Activated naive CD4-positive, alpha-beta T cell treated with Interleukin-2 at 50 U/mL for 16 hours (primary cell): ENCODE measurements at regions not wholly inside any gene's neighbourhood (a gene's known extent, or its start where the extent isn't known, plus 50 kb on each side); places are given as distances from the start of the nearest gene placed in this dataset.
"Not testable (repeated sequence)": the region's sequence is repeated elsewhere in the genome, so short reads cannot be mapped to it uniquely, and the experiment has no call there.

Experiments used
- DNase-seq: peaks from one replicate; pipeline ENCODE4 v3.0.0-alpha.2; 2020

GRCh38 chr10:64089648-64090047, 568.4 kb downstream of the REEP3 start:
- no peak for DNase-seq

- no peak for DNase-seq
Observed at GRCh38 chr10:64090865-64091264, 569.7 kb downstream of the REEP3 start.

- no peak for DNase-seq
Observed at GRCh38 chr10:64091897-64092296, 570.7 kb downstream of the REEP3 start.

- DNase-seq, result no peak
Observed at GRCh38 chr10:64093304-64093703, 572.1 kb downstream of the REEP3 start.

- no peak for DNase-seq
Observed at GRCh38 chr10:64093946-64094535, 572.8 kb downstream of the REEP3 start.

- DNase-seq, result no peak
Observed at GRCh38 chr10:64096941-64097340, 575.7 kb downstream of the REEP3 start.

- DNase-seq, result no peak
Observed at GRCh38 chr10:64097391-64098122, 576.4 kb downstream of the REEP3 start.

- no peak for DNase-seq
Observed at GRCh38 chr10:64098994-64099393, 577.8 kb downstream of the REEP3 start.

- no peak for DNase-seq
Observed at GRCh38 chr10:64101606-64102263, 580.5 kb downstream of the REEP3 start.

- DNase-seq, result no peak
Observed at GRCh38 chr10:64102264-64102633, 581.0 kb downstream of the REEP3 start.

GRCh38 chr10:64102916-64103315, 581.7 kb downstream of the REEP3 start:
- no peak for DNase-seq

GRCh38 chr10:64103750-64104470, 582.7 kb downstream of the REEP3 start:
- DNase-seq, result no peak

GRCh38 chr10:64109926-64110495, 588.8 kb downstream of the REEP3 start:
- DNase-seq, result no peak

GRCh38 chr10:64112701-64113355, 591.6 kb downstream of the REEP3 start:
- no peak for DNase-seq

GRCh38 chr10:64113375-64113774, 592.2 kb downstream of the REEP3 start:
- no peak for DNase-seq

- no peak for DNase-seq
Observed at GRCh38 chr10:64113792-64114191, 592.6 kb downstream of the REEP3 start.

GRCh38 chr10:64115471-64115870, 594.3 kb downstream of the REEP3 start:
- DNase-seq, result no peak

GRCh38 chr10:64115908-64116643, 594.9 kb downstream of the REEP3 start:
- no peak for DNase-seq

- DNase-seq, result no peak
Observed at GRCh38 chr10:64116707-64117106, 595.5 kb downstream of the REEP3 start.

GRCh38 chr10:64118736-64119135, 597.5 kb downstream of the REEP3 start:
- no peak for DNase-seq

GRCh38 chr10:64120301-64120980, 599.2 kb downstream of the REEP3 start:
- not testable (repeated sequence) for DNase-seq
